ENCODE measurements at regions not wholly inside any gene's neighbourhood (a gene's known extent, or its start where the extent isn't known, plus 50 kb on each side); places are given as distances from the start of the nearest gene placed in this dataset.

- peaks cover 0 to 2% (median 2%) of the 10 kb centered on the region in 3 donors for H3K9me3 Mint-ChIP-seq
- ChIA-PET POLR2A (no interaction called here), CTCF (no interaction called here)
- H3K4me1 Mint-ChIP-seq: no peaks in the 10 kb centered on the region
- DNase-seq: no peak
- Histone ChIP-seq H3K9me3 (no peaks in the 10 kb centered on the region), H3K4me1 (ENCODE audit: control insufficient read depth in 1 of 2, extremely low read depth in 1 of 2, insufficient read depth in 2 of 2, low read length in 2 of 2) (no peaks in the 10 kb centered on the region), H3K36me3 (ENCODE audit: control insufficient read depth in 2 of 2, extremely low read depth in 1 of 2, insufficient read depth in 1 of 2, low read length in 1 of 2) (no peaks in the 10 kb centered on the region), H3K27ac (ENCODE audit: low read length) (no peak overlapping the region), H3K4me3 (ENCODE audit: control insufficient read depth in 1 of 2, extremely low read depth in 1 of 2, low read length in 1 of 2) (no peak overlapping the region), H3K27me3 (replicated peaks in 1 of 2; ENCODE audit: control insufficient read depth in 2 of 2, extremely low read depth in 1 of 2, insufficient read depth in 2 of 2, low read length in 1 of 2) (no peaks in the 10 kb centered on the region)
- no peak for ATAC-seq (replicated peaks in 1 of 4)
- no peaks in the 10 kb centered on the region for H3K36me3 Mint-ChIP-seq
- H3K4me3 Mint-ChIP-seq: no peak overlapping the region
- H3K27me3 Mint-ChIP-seq: no peaks in the 10 kb centered on the region
- no peak overlapping the region for H3K27ac Mint-ChIP-seq
- no CpG with 5 or more reads among the region's 1 CpG for WGBS (ENCODE audit: insufficient coverage)
Measured at GRCh38 chr5:124998520-124998919, 252.1 kb upstream of the ZNF608 start.

- no peak for ATAC-seq (replicated peaks in 1 of 4)
- Histone ChIP-seq H3K4me3 (ENCODE audit: control insufficient read depth in 1 of 2, extremely low read depth in 1 of 2, low read length in 1 of 2) (no peak overlapping the region), H3K9me3 (no peaks in the 10 kb centered on the region), H3K4me1 (ENCODE audit: control insufficient read depth in 1 of 2, extremely low read depth in 1 of 2, insufficient read depth in 2 of 2, low read length in 2 of 2) (no peaks in the 10 kb centered on the region), H3K36me3 (ENCODE audit: control insufficient read depth in 2 of 2, extremely low read depth in 1 of 2, insufficient read depth in 1 of 2, low read length in 1 of 2) (no peaks in the 10 kb centered on the region), H3K27ac (ENCODE audit: low read length) (no peak overlapping the region), H3K27me3 (replicated peaks in 1 of 2; ENCODE audit: control insufficient read depth in 2 of 2, extremely low read depth in 1 of 2, insufficient read depth in 2 of 2, low read length in 1 of 2) (no peaks in the 10 kb centered on the region)
- ChIA-PET POLR2A (no interaction called here), CTCF (no interaction called here)
- H3K27me3 Mint-ChIP-seq: no peaks in the 10 kb centered on the region
- WGBS (ENCODE audit: insufficient coverage): no CpG with 5 or more reads among the region's 1 CpG
- no peak overlapping the region for H3K4me3 Mint-ChIP-seq
- H3K4me1 Mint-ChIP-seq: peaks cover 0 to 2% (median 0%) of the 10 kb centered on the region in 3 donors
- no peak for DNase-seq
- H3K9me3 Mint-ChIP-seq: peaks cover 0 to 3% (median 0%) of the 10 kb centered on the region in 3 donors
- H3K27ac Mint-ChIP-seq: no peak overlapping the region
- no peaks in the 10 kb centered on the region for H3K36me3 Mint-ChIP-seq
Measured at GRCh38 chr5:125002727-125003598, 256.5 kb upstream of the ZNF608 start.

- Mint-ChIP-seq H3K4me1 (peaks cover 0 to 2% (median 0%) of the 10 kb centered on the region in 3 donors), H3K36me3 (no peaks in the 10 kb centered on the region), H3K27ac (no peak overlapping the region), H3K4me3 (no peak overlapping the region), H3K9me3 (peaks cover 0 to 3% (median 0%) of the 10 kb centered on the region in 3 donors), H3K27me3 (no peaks in the 10 kb centered on the region)
- H3K9me3 ChIP-seq: no peaks in the 10 kb centered on the region
- H3K4me3 ChIP-seq (ENCODE audit: control insufficient read depth in 1 of 2, extremely low read depth in 1 of 2, low read length in 1 of 2): no peak overlapping the region
- POLR2A ChIA-PET: no interaction called here
- 100% methylated on average over 2 of the region's 5 CpGs for WGBS (ENCODE audit: insufficient coverage)
- H3K27ac ChIP-seq (ENCODE audit: low read length): no peak overlapping the region
- DNase-seq (no peak), ATAC-seq (replicated peaks in 1 of 4) (no peak)
- no peaks in the 10 kb centered on the region for H3K27me3 ChIP-seq (replicated peaks in 1 of 2; ENCODE audit: control insufficient read depth in 2 of 2, extremely low read depth in 1 of 2, insufficient read depth in 2 of 2, low read length in 1 of 2)
- no peaks in the 10 kb centered on the region for H3K36me3 ChIP-seq (ENCODE audit: control insufficient read depth in 2 of 2, extremely low read depth in 1 of 2, insufficient read depth in 1 of 2, low read length in 1 of 2)
- no peaks in the 10 kb centered on the region for H3K4me1 ChIP-seq (ENCODE audit: control insufficient read depth in 1 of 2, extremely low read depth in 1 of 2, insufficient read depth in 2 of 2, low read length in 2 of 2)
- CTCF ChIA-PET: no interaction called here
Measured at GRCh38 chr5:125004009-125004408, 257.6 kb upstream of the ZNF608 start.

- 60% methylated on average over 1 of the region's 4 CpGs for WGBS (ENCODE audit: insufficient coverage)
- H3K27ac ChIP-seq (ENCODE audit: low read length): no peak overlapping the region
- H3K27me3 ChIP-seq (replicated peaks in 1 of 2; ENCODE audit: control insufficient read depth in 2 of 2, extremely low read depth in 1 of 2, insufficient read depth in 2 of 2, low read length in 1 of 2): no peaks in the 10 kb centered on the region
- Mint-ChIP-seq H3K36me3 (no peaks in the 10 kb centered on the region), H3K4me3 (no peak overlapping the region), H3K27ac (no peak overlapping the region), H3K9me3 (peaks cover 0 to 3% (median 0%) of the 10 kb centered on the region in 3 donors), H3K4me1 (peaks cover 0 to 2% (median 0%) of the 10 kb centered on the region in 3 donors), H3K27me3 (no peaks in the 10 kb centered on the region)
- no peaks in the 10 kb centered on the region for H3K9me3 ChIP-seq
- no peaks in the 10 kb centered on the region for H3K4me1 ChIP-seq (ENCODE audit: control insufficient read depth in 1 of 2, extremely low read depth in 1 of 2, insufficient read depth in 2 of 2, low read length in 2 of 2)
- ChIA-PET POLR2A (no interaction called here), CTCF (no interaction called here)
- H3K4me3 ChIP-seq (ENCODE audit: control insufficient read depth in 1 of 2, extremely low read depth in 1 of 2, low read length in 1 of 2): no peak overlapping the region
- no peaks in the 10 kb centered on the region for H3K36me3 ChIP-seq (ENCODE audit: control insufficient read depth in 2 of 2, extremely low read depth in 1 of 2, insufficient read depth in 1 of 2, low read length in 1 of 2)
- DNase-seq (no peak), ATAC-seq (replicated peaks in 1 of 4) (no peak)
Measured at GRCh38 chr5:125005266-125005665, 258.8 kb upstream of the ZNF608 start.

GRCh38 chr5:125006011-125006685, 259.7 kb upstream of the ZNF608 start:
- Histone ChIP-seq H3K4me3 (ENCODE audit: control insufficient read depth in 1 of 2, extremely low read depth in 1 of 2, low read length in 1 of 2) (no peak overlapping the region), H3K9me3 (no peaks in the 10 kb centered on the region), H3K36me3 (ENCODE audit: control insufficient read depth in 2 of 2, extremely low read depth in 1 of 2, insufficient read depth in 1 of 2, low read length in 1 of 2) (no peaks in the 10 kb centered on the region), H3K4me1 (ENCODE audit: control insufficient read depth in 1 of 2, extremely low read depth in 1 of 2, insufficient read depth in 2 of 2, low read length in 2 of 2) (no peaks in the 10 kb centered on the region), H3K27me3 (replicated peaks in 1 of 2; ENCODE audit: control insufficient read depth in 2 of 2, extremely low read depth in 1 of 2, insufficient read depth in 2 of 2, low read length in 1 of 2) (no peaks in the 10 kb centered on the region), H3K27ac (ENCODE audit: low read length) (no peak overlapping the region)
- Mint-ChIP-seq H3K4me1 (peaks cover 0 to 2% (median 0%) of the 10 kb centered on the region in 3 donors), H3K4me3 (no peak overlapping the region), H3K9me3 (peaks cover 0 to 3% (median 0%) of the 10 kb centered on the region in 3 donors), H3K36me3 (no peaks in the 10 kb centered on the region), H3K27ac (no peak overlapping the region), H3K27me3 (no peaks in the 10 kb centered on the region)
- ChIA-PET CTCF (no interaction called here), POLR2A (no interaction called here)
- ATAC-seq (replicated peaks in 1 of 4) (no peak), DNase-seq (no peak)
- 17% methylated on average over 2 of the region's 5 CpGs for WGBS (ENCODE audit: insufficient coverage)

- no peaks in the 10 kb centered on the region for H3K4me1 ChIP-seq (ENCODE audit: control insufficient read depth in 1 of 2, extremely low read depth in 1 of 2, insufficient read depth in 2 of 2, low read length in 2 of 2)
- H3K27ac ChIP-seq (ENCODE audit: low read length): no peak overlapping the region
- H3K36me3 Mint-ChIP-seq: no peaks in the 10 kb centered on the region
- WGBS (ENCODE audit: insufficient coverage): 80% methylated on average over 7 of the region's 7 CpGs
- H3K9me3 ChIP-seq: no peaks in the 10 kb centered on the region
- POLR2A ChIA-PET: no interaction called here
- CTCF ChIA-PET: no interaction called here
- H3K4me1 Mint-ChIP-seq: peaks cover 0 to 2% (median 0%) of the 10 kb centered on the region in 3 donors
- no peak for DNase-seq
- H3K27ac Mint-ChIP-seq: no peak overlapping the region
- H3K27me3 Mint-ChIP-seq: no peaks in the 10 kb centered on the region
- ATAC-seq (replicated peaks in 1 of 4): no peak
- H3K27me3 ChIP-seq (replicated peaks in 1 of 2; ENCODE audit: control insufficient read depth in 2 of 2, extremely low read depth in 1 of 2, insufficient read depth in 2 of 2, low read length in 1 of 2): no peaks in the 10 kb centered on the region
- no peak overlapping the region for H3K4me3 Mint-ChIP-seq
- no peaks in the 10 kb centered on the region for H3K9me3 Mint-ChIP-seq
- H3K36me3 ChIP-seq (ENCODE audit: control insufficient read depth in 2 of 2, extremely low read depth in 1 of 2, insufficient read depth in 1 of 2, low read length in 1 of 2): no peaks in the 10 kb centered on the region
- no peak overlapping the region for H3K4me3 ChIP-seq (ENCODE audit: control insufficient read depth in 1 of 2, extremely low read depth in 1 of 2, low read length in 1 of 2)
Measured at GRCh38 chr5:125010356-125010755, 263.9 kb upstream of the ZNF608 start.

Measured in T-cell (primary cell).